ENCODE measurements at regions not wholly inside any gene's neighbourhood (a gene's known extent, or its start where the extent isn't known, plus 50 kb on each side); places are given as distances from the start of the nearest gene placed in this dataset.

- Histone ChIP-seq H3K36me3 (ENCODE audit: low read depth) (no peaks in the 10 kb centered on the region), H3F3A (ENCODE audit: insufficient read depth, low read depth) (no peaks in the 10 kb centered on the region), H3K9me3 (ENCODE audit: insufficient read depth, low read depth) (no peaks in the 10 kb centered on the region), H3K27me3 (ENCODE audit: insufficient read depth, low read depth) (no peaks in the 10 kb centered on the region), H3K79me2 (ENCODE audit: low read depth) (no peaks in the 10 kb centered on the region), H3K4me2 (no peak overlapping the region), H3K4me3 (no peak overlapping the region), H4K20me1 (ENCODE audit: insufficient read depth) (no peaks in the 10 kb centered on the region), H3K27ac (no peak overlapping the region), H2AFZ (no peak overlapping the region), H3K9me2 (ENCODE audit: insufficient read depth) (no peaks in the 10 kb centered on the region), H3K4me1 (replicated peaks; ENCODE audit: insufficient read depth) (no peaks in the 10 kb centered on the region)
- ChIA-PET CTCF (no interaction called here), POLR2A (ENCODE audit: unreplicated experiment) (no interaction called here)
- TF ChIP-seq CTCF (conservative IDR thresholded peaks at IDR 0.05), result no peak
- no peak for TF ChIP-seq EZH2 (IDR thresholded peaks at IDR 0.05; ENCODE audit: low read depth)
- DNase-seq, result no peak
- intact Hi-C loops (cut with micrococcal nuclease; ENCODE audit: unreplicated experiment), result no loop called here
- no TSS peak for BruUV-seq (replicated peaks)
These were observed 948.6 kb downstream of the GATA3 start for GRCh38 chr10:9003122-9003521.

GRCh38 chr10:9004736-9005135 lies 950.2 kb downstream of the GATA3 start:
- CTCF ChIA-PET, result no interaction called here
- Histone ChIP-seq H3K36me3 (ENCODE audit: low read depth) (no peaks in the 10 kb centered on the region), H3F3A (ENCODE audit: insufficient read depth, low read depth) (no peaks in the 10 kb centered on the region), H3K4me1 (replicated peaks; ENCODE audit: insufficient read depth) (no peaks in the 10 kb centered on the region), H3K79me2 (ENCODE audit: low read depth) (no peaks in the 10 kb centered on the region), H3K27ac (no peak overlapping the region), H3K4me2 (no peak overlapping the region), H3K9me2 (ENCODE audit: insufficient read depth) (no peaks in the 10 kb centered on the region), H3K9me3 (ENCODE audit: insufficient read depth, low read depth) (no peaks in the 10 kb centered on the region), H3K4me3 (no peak overlapping the region), H3K27me3 (ENCODE audit: insufficient read depth, low read depth) (no peaks in the 10 kb centered on the region), H2AFZ (no peak overlapping the region), H4K20me1 (ENCODE audit: insufficient read depth) (no peaks in the 10 kb centered on the region)
- TF ChIP-seq CTCF (conservative IDR thresholded peaks at IDR 0.05), result no peak
- TF ChIP-seq EZH2 (IDR thresholded peaks at IDR 0.05; ENCODE audit: low read depth), result no peak
- POLR2A ChIA-PET (ENCODE audit: unreplicated experiment), result interaction anchor here (0.6 kb wide), 1 partner anchor 154 kb away, joined by 3 read pairs; no protein-coding TSS in a partner anchor
- BruUV-seq (replicated peaks), result no TSS peak
- intact Hi-C loops (cut with micrococcal nuclease; ENCODE audit: unreplicated experiment), result no loop called here
- no peak for DNase-seq

- no peaks in the 10 kb centered on the region for H3K27me3 ChIP-seq (ENCODE audit: insufficient read depth, low read depth)
- no peak overlapping the region for H3K27ac ChIP-seq
- H2AFZ ChIP-seq, result no peak overlapping the region
- no peak for DNase-seq
- H3K4me2 ChIP-seq, result no peak overlapping the region
- TF ChIP-seq EZH2 (IDR thresholded peaks at IDR 0.05; ENCODE audit: low read depth) (no peak), CTCF (conservative IDR thresholded peaks at IDR 0.05) (no peak)
- no peaks in the 10 kb centered on the region for H3K9me2 ChIP-seq (ENCODE audit: insufficient read depth)
- no peaks in the 10 kb centered on the region for H4K20me1 ChIP-seq (ENCODE audit: insufficient read depth)
- ChIA-PET POLR2A (ENCODE audit: unreplicated experiment) (no interaction called here), CTCF (no interaction called here)
- H3K4me3 ChIP-seq, result no peak overlapping the region
- H3F3A ChIP-seq (ENCODE audit: insufficient read depth, low read depth), result no peaks in the 10 kb centered on the region
- no peaks in the 10 kb centered on the region for H3K4me1 ChIP-seq (replicated peaks; ENCODE audit: insufficient read depth)
- H3K36me3 ChIP-seq (ENCODE audit: low read depth), result no peaks in the 10 kb centered on the region
- H3K9me3 ChIP-seq (ENCODE audit: insufficient read depth, low read depth), result no peaks in the 10 kb centered on the region
- intact Hi-C loops (cut with micrococcal nuclease; ENCODE audit: unreplicated experiment), result no loop called here
- no peaks in the 10 kb centered on the region for H3K79me2 ChIP-seq (ENCODE audit: low read depth)
- no TSS peak for BruUV-seq (replicated peaks)
These were observed 955.0 kb downstream of the GATA3 start for GRCh38 chr10:9009505-9009904.
